Stimulated activated naive B cell treated with anti-CD40 and anti-IgM and Interleukin-4, amounts not matched to agents 10 μg/mL and 1 μg/mL and 100 μg/mL, for 72 hours (primary cell): ENCODE measurements at regions not wholly inside any gene's neighbourhood (a gene's known extent, or its start where the extent isn't known, plus 50 kb on each side); places are given as distances from the start of the nearest gene placed in this dataset.
"Not testable (repeated sequence)": the region's sequence is repeated elsewhere in the genome, so short reads cannot be mapped to it uniquely, and the experiment has no call there.

Experiments
- ATAC-seq, 2 donors: fragments of 150-1000 bp; cut with Tn5 transposase; replicated peaks; 2 replicates each; pipeline ENCODE4 v1.10.0; 2021; ENCODE audit warnings: moderate library complexity in 1 of 2
- DNase-seq: peaks from one replicate; pipeline ENCODE4 v3.0.0; 2021
- H3K27ac Mint-ChIP-seq: one replicate; pipeline ENCODE4 v1.8.0; 2022; ENCODE audit warnings: mild to moderate bottlenecking, mixed read lengths
- H3K27me3 Mint-ChIP-seq, 2 donors: one replicate each; pipeline ENCODE4 v1.8.0; 2022; ENCODE audit warnings: mixed read lengths in 2 of 2
- H3K36me3 Mint-ChIP-seq, 2 donors: one replicate each; pipeline ENCODE4 v1.8.0; 2022; ENCODE audit warnings: mixed read lengths in 2 of 2, mild to moderate bottlenecking in 1 of 2
- H3K4me1 Mint-ChIP-seq, 2 donors: one replicate each; pipeline ENCODE4 v1.8.0; 2022; ENCODE audit warnings: mixed read lengths in 2 of 2, mild to moderate bottlenecking in 1 of 2
- H3K4me3 Mint-ChIP-seq, 2 donors: one replicate each; pipeline ENCODE4 v1.8.0; 2022; ENCODE audit warnings: mild to moderate bottlenecking in 2 of 2, mixed read lengths in 2 of 2, moderate library complexity in 1 of 2
- H3K9me3 Mint-ChIP-seq, 2 donors: one replicate each; pipeline ENCODE4 v1.8.0; 2022; ENCODE audit warnings: mixed read lengths in 2 of 2, mild to moderate bottlenecking in 1 of 2

GRCh38 chr15:31203999-31204398 is 102.5 kb upstream of the TRPM1 start:
- ATAC-seq, result no peak
- Mint-ChIP-seq H3K27me3 (peaks cover 0 to 7% of the 10 kb centered on the region in 2 donors), H3K9me3 (no peaks in the 10 kb centered on the region), H3K4me3 (no peak overlapping the region), H3K4me1 (peaks cover 24 to 43% of the 10 kb centered on the region in 2 donors), H3K27ac (no peak overlapping the region), H3K36me3 (no peaks in the 10 kb centered on the region)
- no peak for DNase-seq

- DNase-seq, result no peak
- no peak overlapping the region for H3K4me3 Mint-ChIP-seq
- H3K9me3 Mint-ChIP-seq, result no peaks in the 10 kb centered on the region
- no peaks in the 10 kb centered on the region for H3K36me3 Mint-ChIP-seq
- ATAC-seq, result no peak
- no peaks in the 10 kb centered on the region for H3K27me3 Mint-ChIP-seq
- peaks cover 7 to 17% of the 10 kb centered on the region in 2 donors for H3K4me1 Mint-ChIP-seq
- no peak overlapping the region for H3K27ac Mint-ChIP-seq
Measured at GRCh38 chr15:31206386-31207181, 105.1 kb upstream of the TRPM1 start.

GRCh38 chr15:31207246-31207645 is 105.7 kb upstream of the TRPM1 start:
- Mint-ChIP-seq H3K36me3 (no peaks in the 10 kb centered on the region), H3K4me1 (peaks cover 3 to 17% of the 10 kb centered on the region in 2 donors), H3K27me3 (no peaks in the 10 kb centered on the region), H3K9me3 (no peaks in the 10 kb centered on the region), H3K27ac (no peak overlapping the region), H3K4me3 (no peak overlapping the region)
- ATAC-seq, result no peak
- DNase-seq, result no peak

- peaks cover 2 to 16% of the 10 kb centered on the region in 2 donors for H3K4me1 Mint-ChIP-seq
- DNase-seq, H3K9me3 Mint-ChIP-seq, H3K36me3 Mint-ChIP-seq, H3K27me3 Mint-ChIP-seq, H3K27ac Mint-ChIP-seq, ATAC-seq, H3K4me3 Mint-ChIP-seq: not testable (repeated sequence)
Measured at GRCh38 chr15:31207861-31208260, 106.3 kb upstream of the TRPM1 start.

- H3K9me3 Mint-ChIP-seq, result no peaks in the 10 kb centered on the region
- DNase-seq (no peak), ATAC-seq (no peak)
- no peak overlapping the region for H3K4me3 Mint-ChIP-seq
- H3K36me3 Mint-ChIP-seq, result no peaks in the 10 kb centered on the region
- H3K4me1 Mint-ChIP-seq, result peaks cover 2 to 8% of the 10 kb centered on the region in 2 donors
- no peaks in the 10 kb centered on the region for H3K27me3 Mint-ChIP-seq
- no peak overlapping the region for H3K27ac Mint-ChIP-seq
Measured at GRCh38 chr15:31208817-31209216, 107.3 kb upstream of the TRPM1 start.

GRCh38 chr15:31211353-31211752 is 109.8 kb upstream of the TRPM1 start:
- Mint-ChIP-seq H3K4me3 (no peak overlapping the region), H3K4me1 (peaks cover 6 to 20% of the 10 kb centered on the region in 2 donors), H3K36me3 (no peaks in the 10 kb centered on the region), H3K9me3 (no peaks in the 10 kb centered on the region), H3K27me3 (no peaks in the 10 kb centered on the region), H3K27ac (no peak overlapping the region)
- DNase-seq (no peak), ATAC-seq (no peak)

GRCh38 chr15:31212326-31213080 is 111.0 kb upstream of the TRPM1 start:
- no peaks in the 10 kb centered on the region for H3K9me3 Mint-ChIP-seq
- H3K4me1 Mint-ChIP-seq, result peaks cover 14 to 20% of the 10 kb centered on the region in 2 donors
- DNase-seq (no peak), ATAC-seq (no peak)
- no peaks in the 10 kb centered on the region for H3K36me3 Mint-ChIP-seq
- H3K27ac Mint-ChIP-seq, result no peak overlapping the region
- H3K27me3 Mint-ChIP-seq, result no peaks in the 10 kb centered on the region
- no peak overlapping the region for H3K4me3 Mint-ChIP-seq

GRCh38 chr15:31214158-31214863 is 112.3 kb upstream of the KLF13 start:
- no peaks in the 10 kb centered on the region for H3K9me3 Mint-ChIP-seq
- peak overlapping the region; percentile 75 for H3K27ac Mint-ChIP-seq
- no peaks in the 10 kb centered on the region for H3K27me3 Mint-ChIP-seq
- H3K4me3 Mint-ChIP-seq, result peak overlapping the region; percentile 90 to 96
- ATAC-seq (no peak), DNase-seq (no peak)
- peaks cover 19 to 33% of the 10 kb centered on the region in 2 donors for H3K4me1 Mint-ChIP-seq
- no peaks in the 10 kb centered on the region for H3K36me3 Mint-ChIP-seq

GRCh38 chr15:31214864-31215489 is 111.7 kb upstream of the KLF13 start:
- Mint-ChIP-seq H3K27me3 (no peaks in the 10 kb centered on the region), H3K36me3 (no peaks in the 10 kb centered on the region), H3K27ac (peak overlapping the region; percentile 88), H3K9me3 (no peaks in the 10 kb centered on the region), H3K4me1 (peaks cover 19 to 33% of the 10 kb centered on the region in 2 donors), H3K4me3 (peak overlapping the region; percentile 90 to 96)
- DNase-seq (no peak), ATAC-seq (no peak)

GRCh38 chr15:31215490-31216214 is 111.0 kb upstream of the KLF13 start:
- ATAC-seq (peak; percentile 87), DNase-seq (peak; percentile 77)
- H3K4me3 Mint-ChIP-seq, result peak overlapping the region; percentile 90 to 96
- H3K36me3 Mint-ChIP-seq, result peaks cover 0 to 3% of the 10 kb centered on the region in 2 donors
- H3K4me1 Mint-ChIP-seq, result peaks cover 20 to 35% of the 10 kb centered on the region in 2 donors
- H3K27ac Mint-ChIP-seq, result peak overlapping the region; percentile 98
- no peaks in the 10 kb centered on the region for H3K27me3 Mint-ChIP-seq
- H3K9me3 Mint-ChIP-seq, result no peaks in the 10 kb centered on the region

- peak; percentile 54 for DNase-seq
- peak overlapping the region; percentile 98 for H3K27ac Mint-ChIP-seq
- peak overlapping the region; percentile 90 to 96 for H3K4me3 Mint-ChIP-seq
- peaks cover 0 to 4% of the 10 kb centered on the region in 2 donors for H3K36me3 Mint-ChIP-seq
- no peaks in the 10 kb centered on the region for H3K9me3 Mint-ChIP-seq
- ATAC-seq, result peak; percentile 65
- H3K27me3 Mint-ChIP-seq, result no peaks in the 10 kb centered on the region
- peaks cover 21 to 37% of the 10 kb centered on the region in 2 donors for H3K4me1 Mint-ChIP-seq
Measured at GRCh38 chr15:31216215-31216911, 110.3 kb upstream of the KLF13 start.

GRCh38 chr15:31217067-31217466 is 109.6 kb upstream of the KLF13 start:
- peaks cover 0 to 5% of the 10 kb centered on the region in 2 donors for H3K36me3 Mint-ChIP-seq
- ATAC-seq (no peak), DNase-seq (no peak)
- no peaks in the 10 kb centered on the region for H3K27me3 Mint-ChIP-seq
- H3K4me1 Mint-ChIP-seq, result peaks cover 19 to 34% of the 10 kb centered on the region in 2 donors
- H3K4me3 Mint-ChIP-seq, result peak overlapping the region; percentile 90 to 96
- H3K9me3 Mint-ChIP-seq, result no peaks in the 10 kb centered on the region
- H3K27ac Mint-ChIP-seq, result no peak overlapping the region
